ENCODE measurements at regions not wholly inside any gene's neighbourhood (a gene's known extent, or its start where the extent isn't known, plus 50 kb on each side); places are given as distances from the start of the nearest gene placed in this dataset.

DNA sequence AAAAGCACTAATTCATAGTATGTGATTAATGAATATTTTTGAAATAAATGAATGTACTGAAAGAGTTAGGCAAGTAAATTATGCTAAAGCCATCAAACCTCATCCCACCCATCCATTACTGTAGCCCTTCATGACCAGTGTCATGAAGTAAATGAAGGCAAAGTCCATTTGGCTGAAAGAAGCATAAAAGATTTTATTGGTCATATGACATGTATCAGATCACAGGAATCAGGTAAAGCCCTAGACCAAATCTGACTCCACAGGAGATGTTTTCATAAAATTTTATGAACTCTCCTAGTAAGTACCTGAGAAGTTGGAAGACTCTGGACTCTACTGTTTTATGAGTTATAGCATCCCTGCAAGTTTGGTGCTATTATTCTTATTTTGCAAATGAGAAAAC, 213.5 kb downstream of the TMEM114 start:
- TF ChIP-seq, protein P1, sequence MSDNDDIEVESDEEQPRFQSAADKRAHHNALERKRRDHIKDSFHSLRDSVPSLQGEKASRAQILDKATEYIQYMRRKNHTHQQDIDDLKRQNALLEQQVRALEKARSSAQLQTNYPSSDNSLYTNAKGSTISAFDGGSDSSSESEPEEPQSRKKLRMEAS (IDR thresholded peaks at IDR 0.05), result no peak
- TF ChIP-seq, protein P2, sequence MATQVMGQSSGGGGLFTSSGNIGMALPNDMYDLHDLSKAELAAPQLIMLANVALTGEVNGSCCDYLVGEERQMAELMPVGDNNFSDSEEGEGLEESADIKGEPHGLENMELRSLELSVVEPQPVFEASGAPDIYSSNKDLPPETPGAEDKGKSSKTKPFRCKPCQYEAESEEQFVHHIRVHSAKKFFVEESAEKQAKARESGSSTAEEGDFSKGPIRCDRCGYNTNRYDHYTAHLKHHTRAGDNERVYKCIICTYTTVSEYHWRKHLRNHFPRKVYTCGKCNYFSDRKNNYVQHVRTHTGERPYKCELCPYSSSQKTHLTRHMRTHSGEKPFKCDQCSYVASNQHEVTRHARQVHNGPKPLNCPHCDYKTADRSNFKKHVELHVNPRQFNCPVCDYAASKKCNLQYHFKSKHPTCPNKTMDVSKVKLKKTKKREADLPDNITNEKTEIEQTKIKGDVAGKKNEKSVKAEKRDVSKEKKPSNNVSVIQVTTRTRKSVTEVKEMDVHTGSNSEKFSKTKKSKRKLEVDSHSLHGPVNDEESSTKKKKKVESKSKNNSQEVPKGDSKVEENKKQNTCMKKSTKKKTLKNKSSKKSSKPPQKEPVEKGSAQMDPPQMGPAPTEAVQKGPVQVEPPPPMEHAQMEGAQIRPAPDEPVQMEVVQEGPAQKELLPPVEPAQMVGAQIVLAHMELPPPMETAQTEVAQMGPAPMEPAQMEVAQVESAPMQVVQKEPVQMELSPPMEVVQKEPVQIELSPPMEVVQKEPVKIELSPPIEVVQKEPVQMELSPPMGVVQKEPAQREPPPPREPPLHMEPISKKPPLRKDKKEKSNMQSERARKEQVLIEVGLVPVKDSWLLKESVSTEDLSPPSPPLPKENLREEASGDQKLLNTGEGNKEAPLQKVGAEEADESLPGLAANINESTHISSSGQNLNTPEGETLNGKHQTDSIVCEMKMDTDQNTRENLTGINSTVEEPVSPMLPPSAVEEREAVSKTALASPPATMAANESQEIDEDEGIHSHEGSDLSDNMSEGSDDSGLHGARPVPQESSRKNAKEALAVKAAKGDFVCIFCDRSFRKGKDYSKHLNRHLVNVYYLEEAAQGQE (IDR thresholded peaks at IDR 0.05; ENCODE audit: low read depth), result no peak
- TF ChIP-seq YY1 (IDR thresholded peaks at IDR 0.05; ENCODE audit: low read depth) (no peak), RAD21 (IDR thresholded peaks at IDR 0.05; ENCODE audit: low read depth) (no peak), TAF1 (IDR thresholded peaks at IDR 0.05; ENCODE audit: low read depth) (no peak), EP300 (IDR thresholded peaks at IDR 0.05; ENCODE audit: borderline replicate concordance) (no peak), EGR1 (IDR thresholded peaks at IDR 0.05) (no peak), FOXM1 (IDR thresholded peaks at IDR 0.05; ENCODE audit: borderline replicate concordance, low read depth) (no peak), CEBPB (IDR thresholded peaks at IDR 0.05) (no peak)

Measured in Ishikawa (cell line).